Lung microvascular endothelial cell (primary cell): ENCODE measurements at regions not wholly inside any gene's neighbourhood (a gene's known extent, or its start where the extent isn't known, plus 50 kb on each side); places are given as distances from the start of the nearest gene placed in this dataset.
"Not testable (repeated sequence)": the region's sequence is repeated elsewhere in the genome, so short reads cannot be mapped to it uniquely, and the experiment has no call there.

Source experiments
- DNase-seq, 2 donors: peaks; one replicate each; pipeline versions ENCODE4 v3.0.0 to v3.0.0-alpha.2; 2010; ENCODE audit warnings: low read depth in 2 of 2

GRCh38 chr6:19590501-19591131 lies 246.6 kb upstream of the ID4 start:
- DNase-seq, result no peak

GRCh38 chr6:19597809-19598320 lies 239.3 kb upstream of the ID4 start:
- no peak for DNase-seq

DNA sequence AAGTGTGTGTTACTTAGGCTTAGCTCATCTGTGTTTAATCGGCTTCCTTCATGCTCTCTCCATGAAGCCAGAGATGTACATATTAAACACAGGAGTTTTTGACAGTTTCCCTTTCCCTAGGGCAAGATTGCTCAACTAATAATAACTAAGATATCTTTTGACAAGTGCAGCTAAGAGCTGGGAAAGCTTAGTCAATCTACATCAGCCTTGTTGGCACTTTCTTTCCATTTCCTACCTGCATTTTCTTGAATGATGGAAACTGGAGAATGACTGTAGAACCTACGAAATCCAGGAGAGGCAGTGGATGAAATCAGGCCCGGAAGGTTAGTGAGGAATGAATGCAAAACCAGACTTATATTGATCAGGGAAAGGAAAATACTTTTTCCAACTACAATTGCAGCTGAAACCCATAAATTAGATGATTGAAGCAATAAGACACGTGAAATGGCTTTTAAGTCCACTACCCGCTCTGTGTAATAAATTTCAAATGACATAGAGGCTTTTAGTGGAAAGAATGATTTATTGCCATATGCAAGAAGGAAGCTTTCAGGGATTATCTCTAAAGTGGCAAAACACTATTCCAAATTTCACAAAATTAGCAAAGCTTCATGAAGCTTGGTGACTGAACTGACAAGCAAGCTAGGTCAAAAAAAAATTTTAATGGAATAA lies 237.2 kb upstream of the ID4 start:
- DNase-seq, result no peak

DNA sequence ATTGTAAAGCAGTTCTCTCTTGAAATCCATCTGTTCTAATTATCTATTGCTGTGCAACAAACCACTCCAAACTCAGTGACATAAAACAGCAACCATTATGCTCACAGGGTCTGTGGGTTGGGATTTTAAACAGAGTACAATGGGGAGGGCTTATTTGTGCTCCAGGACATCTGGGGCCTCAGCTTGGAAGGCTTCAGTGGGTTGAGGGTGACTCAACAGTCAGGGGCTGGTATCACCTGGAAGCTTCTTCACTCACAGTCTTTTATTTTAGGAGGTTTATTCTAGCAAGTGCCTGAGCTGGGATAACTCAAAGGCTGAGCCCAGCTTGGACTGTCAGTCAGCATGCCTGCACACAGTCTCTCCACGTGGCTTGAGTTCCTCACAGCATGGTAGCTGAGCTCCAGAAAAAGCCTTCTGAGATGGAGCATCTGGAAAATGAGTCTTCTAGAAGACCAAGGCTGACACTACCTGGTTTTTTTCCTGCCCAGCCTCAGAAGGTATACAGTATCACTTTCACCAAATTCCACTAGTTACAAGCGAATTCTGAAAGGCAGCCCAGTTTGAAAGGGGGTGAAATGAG lies 234.6 kb upstream of the ID4 start:
- DNase-seq, result no peak

GRCh38 chr6:19603721-19604120 lies 233.4 kb upstream of the ID4 start:
- DNase-seq, result no peak

DNA sequence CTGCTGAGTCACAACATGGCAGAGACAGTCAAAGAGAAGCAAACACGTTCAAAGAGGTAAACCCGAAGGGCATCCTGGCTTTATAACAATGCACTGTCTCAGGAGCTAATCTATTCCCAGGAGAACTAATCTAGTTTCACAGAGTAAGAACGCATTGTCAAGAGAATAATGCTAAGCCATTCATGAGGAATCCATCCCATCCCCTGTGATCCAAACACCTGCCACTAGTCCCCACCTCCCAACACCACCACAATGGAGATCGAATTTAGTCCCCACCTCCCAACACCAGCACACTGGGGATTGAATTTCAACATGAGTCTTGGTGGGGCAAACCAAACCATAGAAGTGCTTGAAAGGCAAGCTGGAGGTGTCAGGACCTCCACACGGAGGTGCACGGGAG lies 231.5 kb upstream of the ID4 start:
- no peak for DNase-seq

GRCh38 chr6:19608546-19608945 lies 228.6 kb upstream of the ID4 start:
- DNase-seq, result no peak

GRCh38 chr6:19609972-19610641 lies 227.1 kb upstream of the ID4 start:
- no peak for DNase-seq

DNA sequence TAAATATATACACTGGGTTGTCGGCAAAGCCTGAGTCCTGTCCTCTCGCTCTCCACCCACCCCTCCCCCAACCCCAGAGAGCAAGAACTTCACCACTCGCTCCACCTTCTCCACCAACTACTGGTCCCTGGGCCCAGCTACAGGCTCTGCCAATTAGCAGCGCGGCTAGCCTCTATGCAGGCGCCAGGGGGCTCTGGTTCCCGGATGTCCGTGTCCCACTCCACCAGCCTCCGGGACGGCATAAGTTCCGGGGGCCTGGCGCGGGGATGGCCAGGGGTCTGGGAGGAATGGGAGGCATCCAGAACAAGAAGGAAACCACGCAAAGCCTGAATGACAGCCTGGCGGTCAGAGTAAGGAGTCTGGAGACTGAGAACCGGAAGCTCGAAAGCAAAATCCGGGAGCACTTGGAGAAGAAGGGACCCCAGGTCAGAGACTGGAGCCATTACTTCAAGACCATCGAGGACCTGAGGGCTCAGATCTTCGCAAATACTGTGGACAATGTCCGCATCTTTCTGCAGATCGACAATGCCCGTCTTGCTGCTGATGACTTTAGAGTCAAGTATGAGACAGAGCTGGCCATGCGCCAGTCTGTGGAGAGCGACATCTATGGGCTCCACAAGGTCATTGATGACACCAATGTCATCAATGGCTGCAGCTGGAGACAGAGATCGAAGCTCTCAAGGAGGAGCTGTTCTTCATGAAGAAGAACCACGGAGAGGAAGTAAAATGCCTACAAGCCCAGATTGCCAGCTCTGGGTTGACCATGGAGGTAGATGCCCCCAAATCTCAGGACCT lies 224.3 kb upstream of the ID4 start:
- DNase-seq, result not testable (repeated sequence)

DNA sequence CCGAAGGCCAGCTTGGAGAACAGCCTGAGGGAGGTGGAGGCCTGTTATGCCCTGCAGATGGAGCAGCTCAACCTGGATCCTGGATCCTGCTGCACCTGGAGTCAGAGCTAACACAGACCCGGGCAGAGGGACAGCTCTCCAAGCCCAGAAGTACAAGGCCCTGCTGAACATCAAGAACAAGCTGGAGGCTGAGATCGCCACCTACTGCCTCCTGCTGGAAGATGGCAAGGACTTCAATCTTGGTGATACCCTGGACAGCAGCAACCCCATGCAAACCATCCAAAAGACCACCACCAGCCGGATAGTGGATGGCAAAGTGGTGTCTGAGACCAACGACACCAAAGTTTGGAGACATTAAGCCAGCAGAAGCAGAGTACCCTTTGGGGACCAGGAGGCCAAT lies 223.5 kb upstream of the ID4 start:
- DNase-seq, result no peak

DNA sequence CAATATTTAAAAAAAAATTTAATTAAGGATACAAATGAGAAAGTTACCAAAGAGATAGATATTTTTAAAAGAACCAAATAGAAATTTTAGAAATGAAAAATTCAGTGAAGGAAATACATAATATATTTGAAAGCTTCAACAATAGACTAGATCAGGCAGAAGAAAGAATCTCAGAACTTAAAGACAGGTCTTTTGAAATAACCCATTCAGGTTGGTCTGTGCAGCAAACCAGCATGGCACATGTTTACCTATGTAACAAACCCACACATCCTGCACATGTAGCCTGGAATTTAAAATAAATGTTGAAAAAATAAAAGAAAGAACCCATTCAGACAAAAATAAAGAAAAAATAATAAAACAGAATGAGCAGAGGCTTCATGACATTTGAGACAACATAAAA lies 221.1 kb upstream of the ID4 start:
- DNase-seq, result no peak

DNA sequence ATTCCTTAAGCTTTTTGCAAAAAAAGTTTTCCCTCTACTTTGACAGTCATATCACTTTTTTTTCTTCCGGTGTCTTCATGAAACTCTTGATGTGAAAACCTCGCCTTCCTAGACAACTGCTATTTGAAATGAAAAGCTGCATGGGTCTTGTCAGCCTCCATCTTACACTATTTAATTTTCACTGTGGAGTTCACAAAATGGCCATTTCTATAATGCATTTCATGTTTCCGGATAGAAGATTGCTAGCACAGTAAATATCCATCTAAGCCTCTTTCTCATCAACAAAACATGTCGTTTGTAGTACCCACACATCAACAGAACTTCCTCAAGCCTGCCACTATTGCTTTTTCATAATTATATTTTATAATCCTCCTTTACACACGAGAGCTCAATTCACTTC lies 204.9 kb upstream of the ID4 start:
- no peak for DNase-seq

- no peak for DNase-seq
Observed at GRCh38 chr6:19632786-19633185, 204.4 kb upstream of the ID4 start.

- no peak for DNase-seq
Observed at GRCh38 chr6:19635728-19636127, 201.4 kb upstream of the ID4 start.

- no peak for DNase-seq
Observed at GRCh38 chr6:19637010-19637409, 200.2 kb upstream of the ID4 start.

DNA sequence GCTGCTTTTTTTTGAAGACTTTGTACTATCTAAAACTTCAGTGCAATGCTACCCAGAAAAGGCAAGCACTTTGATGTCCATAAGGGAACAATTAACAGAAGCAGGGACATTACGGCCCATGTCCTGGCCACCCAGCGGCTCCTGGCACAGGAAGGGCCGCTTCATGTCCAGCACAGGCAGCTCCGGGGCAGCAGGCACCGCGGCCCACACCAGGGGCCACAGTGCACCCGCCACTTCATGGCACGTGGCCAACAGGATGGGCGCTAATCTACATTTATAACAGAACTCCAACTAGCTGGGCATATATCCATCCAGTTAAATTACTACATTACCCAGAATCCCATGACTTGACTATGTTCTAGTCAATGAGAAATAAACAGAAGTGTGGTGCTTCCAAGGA lies 198.2 kb upstream of the ID4 start:
- no peak for DNase-seq

DNA sequence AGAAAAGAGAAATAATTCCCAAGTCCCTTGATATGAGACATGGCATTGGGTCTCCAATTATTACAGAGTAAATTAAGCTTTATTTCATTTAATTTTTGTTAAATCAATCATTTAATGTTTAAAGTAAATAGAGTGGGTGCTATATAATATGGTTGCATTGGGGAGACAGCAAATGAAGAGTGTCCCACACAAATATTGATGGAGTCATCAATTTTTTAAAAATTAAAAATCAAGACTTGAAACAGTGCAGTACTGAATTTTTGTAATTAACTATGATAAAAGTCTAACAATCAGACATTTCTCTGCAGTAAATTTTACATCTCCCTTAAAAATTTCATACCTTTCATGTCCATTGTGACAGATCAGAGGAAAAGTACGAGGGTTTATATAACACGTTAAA lies 193.9 kb upstream of the ID4 start:
- DNase-seq, result no peak

DNA sequence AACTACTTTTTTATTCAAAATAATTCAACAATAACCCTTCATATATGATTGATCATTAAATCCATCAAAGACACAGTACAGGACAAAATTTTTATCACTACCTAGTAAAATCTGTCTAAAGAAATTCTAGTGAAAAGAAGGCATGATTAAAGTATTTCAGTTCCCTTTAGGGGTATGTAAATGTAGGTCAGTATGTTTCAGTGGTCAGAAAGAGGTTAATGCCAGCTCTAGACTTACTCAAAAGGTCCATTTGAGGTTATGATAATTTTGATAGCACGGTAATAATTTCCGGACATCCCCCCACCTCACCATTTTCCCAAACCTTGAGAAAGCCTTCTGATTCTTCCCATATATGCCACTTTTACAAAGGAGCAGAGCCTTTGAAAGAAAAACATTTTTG lies 193.5 kb upstream of the ID4 start:
- DNase-seq, result no peak

- DNase-seq, result no peak
Observed at GRCh38 chr6:19655744-19656143, 181.4 kb upstream of the ID4 start.

- DNase-seq, result no peak
Observed at GRCh38 chr6:19660123-19660910, 176.9 kb upstream of the ID4 start.

- DNase-seq, result no peak
Observed at GRCh38 chr6:19662911-19663310, 174.3 kb upstream of the ID4 start.
